A673 (cell line): ENCODE measurements at regions not wholly inside any gene's neighbourhood (a gene's known extent, or its start where the extent isn't known, plus 50 kb on each side); places are given as distances from the start of the nearest gene placed in this dataset.
"Not testable (repeated sequence)": the region's sequence is repeated elsewhere in the genome, so short reads cannot be mapped to it uniquely, and the experiment has no call there.

Experiments used
- EZH2 ChIP-seq: fragments of 200-600 bp; sonication (generic); IDR thresholded peaks from 2 replicates; pipeline ENCODE4 v1.6.1; 2017; ENCODE audit warnings: borderline replicate concordance, low read depth, mild to moderate bottlenecking, mixed read lengths, antibody characterized with exemption, low read length; ENCODE audit not compliant: poor library complexity, severe bottlenecking
- TF ChIP-seq, protein P1 (sequence below): fragments of 300-800, 200-600 bp; sonication (generic); conservative IDR thresholded peaks from 2 replicates; pipeline ENCODE4 v1.5.1; 2017; ENCODE audit warnings: low read depth, mild to moderate bottlenecking, antibody characterized with exemption, low read length, moderate library complexity, mixed read lengths

DNA sequence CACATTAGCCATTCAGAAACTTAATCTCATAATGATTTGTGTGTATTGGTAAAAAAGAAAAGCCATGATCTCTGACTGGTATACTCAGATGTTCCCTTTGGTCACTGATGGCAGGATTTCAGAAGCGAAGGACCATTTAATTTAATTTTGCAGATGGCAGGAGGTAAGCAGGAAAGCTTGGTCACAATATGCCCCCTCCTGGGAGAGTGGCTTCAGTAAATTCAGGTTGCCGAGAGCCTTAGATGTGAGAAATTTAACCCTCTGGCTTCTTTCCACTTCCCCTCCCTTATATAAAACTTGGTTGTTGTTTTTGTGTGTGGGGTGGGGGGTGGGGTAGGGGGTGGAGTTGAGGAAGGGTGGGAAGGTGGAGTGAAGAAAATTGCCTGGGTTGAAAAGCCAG lies 72.8 kb downstream of the SRGAP2 start:
- TF ChIP-seq, protein P1, sequence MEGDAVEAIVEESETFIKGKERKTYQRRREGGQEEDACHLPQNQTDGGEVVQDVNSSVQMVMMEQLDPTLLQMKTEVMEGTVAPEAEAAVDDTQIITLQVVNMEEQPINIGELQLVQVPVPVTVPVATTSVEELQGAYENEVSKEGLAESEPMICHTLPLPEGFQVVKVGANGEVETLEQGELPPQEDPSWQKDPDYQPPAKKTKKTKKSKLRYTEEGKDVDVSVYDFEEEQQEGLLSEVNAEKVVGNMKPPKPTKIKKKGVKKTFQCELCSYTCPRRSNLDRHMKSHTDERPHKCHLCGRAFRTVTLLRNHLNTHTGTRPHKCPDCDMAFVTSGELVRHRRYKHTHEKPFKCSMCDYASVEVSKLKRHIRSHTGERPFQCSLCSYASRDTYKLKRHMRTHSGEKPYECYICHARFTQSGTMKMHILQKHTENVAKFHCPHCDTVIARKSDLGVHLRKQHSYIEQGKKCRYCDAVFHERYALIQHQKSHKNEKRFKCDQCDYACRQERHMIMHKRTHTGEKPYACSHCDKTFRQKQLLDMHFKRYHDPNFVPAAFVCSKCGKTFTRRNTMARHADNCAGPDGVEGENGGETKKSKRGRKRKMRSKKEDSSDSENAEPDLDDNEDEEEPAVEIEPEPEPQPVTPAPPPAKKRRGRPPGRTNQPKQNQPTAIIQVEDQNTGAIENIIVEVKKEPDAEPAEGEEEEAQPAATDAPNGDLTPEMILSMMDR, result not testable (repeated sequence)
- not testable (repeated sequence) for TF ChIP-seq EZH2
